Astrocyte (in vitro differentiated cells and primary cell): ENCODE measurements at regions not wholly inside any gene's neighbourhood (a gene's known extent, or its start where the extent isn't known, plus 50 kb on each side); places are given as distances from the start of the nearest gene placed in this dataset.
A peak's percentile ranks its signal among the peaks of the same experiment; 100 is the strongest.

Source experiments
- DNase-seq: peaks from one replicate; pipeline ENCODE4 v3.0.0-alpha.2; 2010; ENCODE audit warnings: low read depth
- FAIRE-seq: peaks from 2 replicates; lab custom pipeline; 2011; peaks lifted over from hg19 to GRCh38; lab: Jason Lieb, UNC
- H2AFZ ChIP-seq: 2 replicates; pipeline ENCODE4 v1.6.0; 2012; ENCODE audit warnings: low read depth, low read length, inconsistent platforms
- H3K27ac ChIP-seq: 2 replicates; pipeline ENCODE4 v1.5.1; 2011; ENCODE audit warnings: low read depth, low read length, inconsistent platforms
- H3K27me3 ChIP-seq: 2 replicates; pipeline ENCODE4 v1.6.0; 2011; ENCODE audit warnings: low read length, inconsistent platforms; ENCODE audit not compliant: insufficient read depth
- H3K36me3 ChIP-seq: 2 replicates; pipeline ENCODE4 v1.5.1; 2011; ENCODE audit warnings: low read length, inconsistent platforms; ENCODE audit not compliant: insufficient read depth
- H3K4me1 ChIP-seq: 2 replicates; pipeline ENCODE4 v1.5.1; 2011; ENCODE audit warnings: low read length, inconsistent platforms; ENCODE audit not compliant: insufficient read depth
- H3K4me2 ChIP-seq: 2 replicates; pipeline ENCODE4 v1.6.0; 2012; ENCODE audit warnings: low read length, inconsistent platforms
- H3K4me3 ChIP-seq: 2 replicates; pipeline ENCODE4 v1.5.1; 2011; ENCODE audit warnings: low read depth, mild to moderate bottlenecking, low read length, inconsistent platforms; ENCODE audit not compliant: insufficient read depth
- H3K79me2 ChIP-seq: 2 replicates; pipeline ENCODE4 v1.6.0; 2012; ENCODE audit warnings: mild to moderate bottlenecking, low read length, inconsistent platforms; ENCODE audit not compliant: insufficient read depth
- H3K9ac ChIP-seq: 2 replicates; pipeline ENCODE4 v1.6.0; 2012; ENCODE audit warnings: mild to moderate bottlenecking, low read length, inconsistent platforms
- H3K9me3 ChIP-seq: 2 replicates; pipeline ENCODE4 v1.5.1; 2012; ENCODE audit warnings: low read depth, mild to moderate bottlenecking, low read length, inconsistent platforms; ENCODE audit not compliant: insufficient read depth
- H4K20me1 ChIP-seq: 2 replicates; pipeline ENCODE4 v1.6.0; 2012; ENCODE audit warnings: low read length, inconsistent platforms; ENCODE audit not compliant: insufficient read depth
- H3K27ac Mint-ChIP-seq: one replicate; pipeline ENCODE4 v1.8.0; 2021; ENCODE audit warnings: mild to moderate bottlenecking, mixed read lengths; ENCODE audit not compliant: unreplicated experiment
- H3K27me3 Mint-ChIP-seq: one replicate; pipeline ENCODE4 v1.8.0; 2021; ENCODE audit warnings: low read depth, mixed read lengths; ENCODE audit not compliant: unreplicated experiment
- H3K36me3 Mint-ChIP-seq: one replicate; pipeline ENCODE4 v1.8.0; 2021; ENCODE audit warnings: low read depth, mixed read lengths; ENCODE audit not compliant: unreplicated experiment
- H3K4me1 Mint-ChIP-seq: one replicate; pipeline ENCODE4 v1.8.0; 2021; ENCODE audit warnings: low read depth, mixed read lengths; ENCODE audit not compliant: unreplicated experiment
- H3K4me3 Mint-ChIP-seq: one replicate; pipeline ENCODE4 v1.8.0; 2021; ENCODE audit warnings: mild to moderate bottlenecking, moderate library complexity, mixed read lengths; ENCODE audit not compliant: unreplicated experiment
- H3K9me3 Mint-ChIP-seq: one replicate; pipeline ENCODE4 v1.8.0; 2021; ENCODE audit warnings: mild to moderate bottlenecking, mixed read lengths; ENCODE audit not compliant: unreplicated experiment
- EZH2 ChIP-seq: IDR thresholded peaks from 2 replicates; pipeline ENCODE4 v1.6.1; 2012; ENCODE audit warnings: mild to moderate bottlenecking, low read length, inconsistent platforms; ENCODE audit not compliant: insufficient read depth
- TF ChIP-seq, protein P1 (sequence below): IDR thresholded peaks from 2 replicates; pipeline ENCODE4 v1.5.1; 2011; ENCODE audit warnings: low read depth, mild to moderate bottlenecking, inconsistent platforms, low read length, moderate library complexity; ENCODE audit not compliant: insufficient read depth

DNA sequence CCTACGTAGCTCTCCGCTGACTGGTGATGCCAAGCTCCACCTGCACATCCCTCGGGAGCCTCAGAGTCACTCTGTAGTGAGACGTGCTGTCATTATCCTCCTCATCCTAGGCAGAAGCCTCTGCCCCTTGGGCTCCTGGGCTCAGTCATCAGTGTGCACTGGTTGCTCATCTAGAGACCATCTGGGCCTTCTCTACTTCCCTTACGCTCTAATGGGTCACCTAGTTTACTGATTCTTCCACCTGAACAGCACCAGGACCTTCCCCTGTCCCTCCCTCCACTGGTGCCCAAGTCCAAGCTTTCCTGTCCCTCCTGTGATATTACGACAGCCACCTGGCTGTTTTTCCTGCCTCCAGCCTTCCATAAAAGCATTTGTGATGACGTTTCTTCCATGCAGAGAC lies 136.1 kb upstream of the ERRFI1 start:
- no peaks in the 10 kb centered on the region for H3K36me3 ChIP-seq
- no peaks in the 10 kb centered on the region for H3K27me3 ChIP-seq
- no peak for DNase-seq
- H3K4me2 ChIP-seq = no peak overlapping the region
- Mint-ChIP-seq H3K4me3 (no peak overlapping the region), H3K9me3 (peaks cover 3% of the 10 kb centered on the region), H3K4me1 (peaks cover 6% of the 10 kb centered on the region), H3K27me3 (peaks cover 9% of the 10 kb centered on the region), H3K36me3 (peaks cover 5% of the 10 kb centered on the region), H3K27ac (peak overlapping the region; percentile 3)
- no peaks in the 10 kb centered on the region for H3K79me2 ChIP-seq
- no peak for FAIRE-seq
- no peak overlapping the region for H2AFZ ChIP-seq
- H3K4me3 ChIP-seq = no peak overlapping the region
- no peak for TF ChIP-seq EZH2
- H4K20me1 ChIP-seq = no peaks in the 10 kb centered on the region
- no peak overlapping the region for H3K9ac ChIP-seq
- no peaks in the 10 kb centered on the region for H3K9me3 ChIP-seq
- H3K27ac ChIP-seq = no peak overlapping the region
- peaks cover 3% of the 10 kb centered on the region for H3K4me1 ChIP-seq

DNA sequence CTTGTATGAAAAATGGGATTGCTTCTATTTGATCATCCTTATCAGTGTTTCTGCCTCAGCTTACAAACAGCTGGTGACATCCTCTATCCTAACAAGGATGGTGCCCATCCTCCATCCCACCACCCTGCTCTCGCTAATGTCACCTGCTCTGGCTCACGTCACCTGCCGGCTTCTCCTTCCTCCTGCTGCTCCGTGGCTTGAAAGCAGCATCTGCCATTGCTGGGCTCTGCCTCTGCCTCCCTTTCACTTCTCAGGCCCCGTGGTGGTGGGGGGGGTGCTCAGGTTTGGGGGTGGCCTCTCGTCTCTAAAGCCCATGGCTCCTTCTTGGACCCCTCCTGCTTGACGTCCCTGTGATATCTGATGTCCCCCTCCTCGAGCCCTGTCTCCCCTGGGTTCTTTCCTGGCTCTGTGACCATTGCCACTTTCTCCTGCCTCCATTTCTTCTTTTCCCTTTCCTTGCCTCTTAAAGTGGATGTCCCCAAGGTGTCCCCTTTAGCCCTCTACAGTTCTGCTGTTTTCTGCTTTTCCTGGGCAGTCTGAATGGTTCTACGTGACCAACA lies 135.5 kb upstream of the ERRFI1 start:
- Mint-ChIP-seq H3K27me3 (peaks cover 9% of the 10 kb centered on the region), H3K4me1 (peaks cover 3% of the 10 kb centered on the region), H3K4me3 (no peak overlapping the region), H3K36me3 (peaks cover 5% of the 10 kb centered on the region), H3K9me3 (peaks cover 3% of the 10 kb centered on the region), H3K27ac (no peak overlapping the region)
- no peak overlapping the region for H2AFZ ChIP-seq
- H3K27me3 ChIP-seq = no peaks in the 10 kb centered on the region
- no peaks in the 10 kb centered on the region for H3K4me1 ChIP-seq
- H3K9ac ChIP-seq = no peak overlapping the region
- no peaks in the 10 kb centered on the region for H3K36me3 ChIP-seq
- DNase-seq (no peak), FAIRE-seq (no peak)
- TF ChIP-seq, protein P1, sequence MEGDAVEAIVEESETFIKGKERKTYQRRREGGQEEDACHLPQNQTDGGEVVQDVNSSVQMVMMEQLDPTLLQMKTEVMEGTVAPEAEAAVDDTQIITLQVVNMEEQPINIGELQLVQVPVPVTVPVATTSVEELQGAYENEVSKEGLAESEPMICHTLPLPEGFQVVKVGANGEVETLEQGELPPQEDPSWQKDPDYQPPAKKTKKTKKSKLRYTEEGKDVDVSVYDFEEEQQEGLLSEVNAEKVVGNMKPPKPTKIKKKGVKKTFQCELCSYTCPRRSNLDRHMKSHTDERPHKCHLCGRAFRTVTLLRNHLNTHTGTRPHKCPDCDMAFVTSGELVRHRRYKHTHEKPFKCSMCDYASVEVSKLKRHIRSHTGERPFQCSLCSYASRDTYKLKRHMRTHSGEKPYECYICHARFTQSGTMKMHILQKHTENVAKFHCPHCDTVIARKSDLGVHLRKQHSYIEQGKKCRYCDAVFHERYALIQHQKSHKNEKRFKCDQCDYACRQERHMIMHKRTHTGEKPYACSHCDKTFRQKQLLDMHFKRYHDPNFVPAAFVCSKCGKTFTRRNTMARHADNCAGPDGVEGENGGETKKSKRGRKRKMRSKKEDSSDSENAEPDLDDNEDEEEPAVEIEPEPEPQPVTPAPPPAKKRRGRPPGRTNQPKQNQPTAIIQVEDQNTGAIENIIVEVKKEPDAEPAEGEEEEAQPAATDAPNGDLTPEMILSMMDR = no peak
- no peak for TF ChIP-seq EZH2
- H3K4me2 ChIP-seq = no peak overlapping the region
- H3K4me3 ChIP-seq = no peak overlapping the region
- no peaks in the 10 kb centered on the region for H3K9me3 ChIP-seq
- H3K79me2 ChIP-seq = no peaks in the 10 kb centered on the region
- no peak overlapping the region for H3K27ac ChIP-seq
- H4K20me1 ChIP-seq = no peaks in the 10 kb centered on the region

DNA sequence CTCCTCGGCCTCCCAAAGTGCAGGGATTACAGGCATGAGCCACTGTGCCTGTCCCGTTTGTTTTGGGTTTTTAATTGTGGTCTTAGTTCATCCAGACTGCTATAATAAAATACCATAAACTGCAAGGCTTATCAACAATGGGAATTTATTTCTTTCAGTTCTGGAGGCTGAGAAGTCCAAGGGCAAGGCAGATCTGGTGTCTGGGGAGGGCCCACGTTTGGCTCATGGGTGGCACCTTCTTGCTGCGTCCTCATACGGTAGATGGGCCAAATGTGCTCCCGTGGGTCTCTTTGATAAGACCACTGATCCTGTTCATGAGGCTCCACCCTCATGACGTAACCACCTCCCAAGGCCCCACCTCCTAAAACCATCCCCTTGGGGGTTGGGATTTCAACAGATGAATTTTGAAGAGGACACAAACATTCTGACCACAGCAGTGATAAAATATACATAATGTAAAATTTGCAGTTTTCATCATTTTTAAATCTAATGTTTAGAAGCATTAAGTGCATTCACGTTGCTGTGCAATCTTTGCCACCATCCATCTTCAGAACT lies 133.4 kb upstream of the ERRFI1 start:
- no peaks in the 10 kb centered on the region for H3K79me2 ChIP-seq

More for the DNA sequence above, 133.4 kb upstream of the ERRFI1 start:
- H3K9ac ChIP-seq = no peak overlapping the region
- H3K27ac ChIP-seq = no peak overlapping the region
- DNase-seq (no peak), FAIRE-seq (no peak)
- no peak for TF ChIP-seq EZH2
- TF ChIP-seq, protein P1 = no peak
- Mint-ChIP-seq H3K4me1 (peaks cover 9% of the 10 kb centered on the region), H3K36me3 (peaks cover 5% of the 10 kb centered on the region), H3K27me3 (peaks cover 7% of the 10 kb centered on the region), H3K9me3 (peaks cover 5% of the 10 kb centered on the region), H3K27ac (no peak overlapping the region), H3K4me3 (no peak overlapping the region)
- no peaks in the 10 kb centered on the region for H3K36me3 ChIP-seq
- no peak overlapping the region for H3K4me3 ChIP-seq
- H3K4me1 ChIP-seq = peaks cover 14% of the 10 kb centered on the region
- H2AFZ ChIP-seq = no peak overlapping the region
- H3K9me3 ChIP-seq = no peaks in the 10 kb centered on the region
- H3K4me2 ChIP-seq = no peak overlapping the region
- H4K20me1 ChIP-seq = no peaks in the 10 kb centered on the region
- no peaks in the 10 kb centered on the region for H3K27me3 ChIP-seq
